ENCODE measurements at regions not wholly inside any gene's neighbourhood (a gene's known extent, or its start where the extent isn't known, plus 50 kb on each side); places are given as distances from the start of the nearest gene placed in this dataset.
"Not testable (repeated sequence)": the region's sequence is repeated elsewhere in the genome, so short reads cannot be mapped to it uniquely, and the experiment has no call there.

GRCh38 chr4:77268108-77268507 lies 111.1 kb downstream of the CCNG2 start:
- Histone ChIP-seq H3K4me1 (ENCODE audit: low read length) (no peaks in the 10 kb centered on the region), H3K9me3 (ENCODE audit: insufficient read depth, low read length) (no peaks in the 10 kb centered on the region), H3K4me2 (ENCODE audit: low read length) (no peak overlapping the region), H2AFZ (ENCODE audit: low read depth, low read length) (no peak overlapping the region), H3K4me3 (ENCODE audit: low read length) (no peak overlapping the region), H3K79me2 (ENCODE audit: low read length) (no peaks in the 10 kb centered on the region), H3K27ac (ENCODE audit: low read length) (no peak overlapping the region), H3K27me3 (ENCODE audit: low read depth, low read length) (0 out of 2 replicates have a peak, but pooled peaks cover 12% of the 10 kb centered on the region), H3K9ac (ENCODE audit: low read length) (no peak overlapping the region), H4K20me1 (ENCODE audit: insufficient read depth, low read length) (no peaks in the 10 kb centered on the region), H3K36me3 (replicated peaks; ENCODE audit: low read depth, low read length) (no peaks in the 10 kb centered on the region)
- TF ChIP-seq EZH2phosphoT487 (IDR thresholded peaks at IDR 0.05; ENCODE audit: low read depth) (no peak), CTCF (IDR thresholded peaks at IDR 0.05; ENCODE audit: low read depth, low read length) (no peak)

- TF ChIP-seq CTCF (IDR thresholded peaks at IDR 0.05; ENCODE audit: low read depth, low read length) (no peak), EZH2phosphoT487 (IDR thresholded peaks at IDR 0.05; ENCODE audit: low read depth) (no peak)
- H4K20me1 ChIP-seq (ENCODE audit: insufficient read depth, low read length): no peaks in the 10 kb centered on the region
Measured at GRCh38 chr4:77269505-77269904, 112.5 kb downstream of the CCNG2 start.

GRCh38 chr4:77273412-77273811 lies 116.4 kb downstream of the CCNG2 start:
- Histone ChIP-seq H3K4me1 (ENCODE audit: low read length) (no peaks in the 10 kb centered on the region), H3K9ac (ENCODE audit: low read length) (no peak overlapping the region), H3K9me3 (ENCODE audit: insufficient read depth, low read length) (no peaks in the 10 kb centered on the region), H3K27me3 (ENCODE audit: low read depth, low read length) (0 out of 2 replicates have a peak, but pooled peaks cover 12% of the 10 kb centered on the region), H4K20me1 (ENCODE audit: insufficient read depth, low read length) (no peaks in the 10 kb centered on the region), H3K27ac (ENCODE audit: low read length) (no peak overlapping the region), H3K4me2 (ENCODE audit: low read length) (no peak overlapping the region), H3K79me2 (ENCODE audit: low read length) (no peaks in the 10 kb centered on the region), H3K4me3 (ENCODE audit: low read length) (no peak overlapping the region), H2AFZ (ENCODE audit: low read depth, low read length) (no peak overlapping the region), H3K36me3 (replicated peaks; ENCODE audit: low read depth, low read length) (no peaks in the 10 kb centered on the region)
- no peak for TF ChIP-seq EZH2phosphoT487 (IDR thresholded peaks at IDR 0.05; ENCODE audit: low read depth)
- TF ChIP-seq CTCF (IDR thresholded peaks at IDR 0.05; ENCODE audit: low read depth, low read length): no peak

More at GRCh38 chr4:77269505-77269904, 112.5 kb downstream of the CCNG2 start:
- H2AFZ ChIP-seq (ENCODE audit: low read depth, low read length): no peak overlapping the region
- H3K4me2 ChIP-seq (ENCODE audit: low read length): no peak overlapping the region
- H3K4me1 ChIP-seq (ENCODE audit: low read length): no peaks in the 10 kb centered on the region
- H3K27me3 ChIP-seq (ENCODE audit: low read depth, low read length): 0 out of 2 replicates have a peak, but pooled peaks cover 12% of the 10 kb centered on the region
- H3K4me3 ChIP-seq (ENCODE audit: low read length): no peak overlapping the region
- no peaks in the 10 kb centered on the region for H3K36me3 ChIP-seq (replicated peaks; ENCODE audit: low read depth, low read length)
- no peaks in the 10 kb centered on the region for H3K9me3 ChIP-seq (ENCODE audit: insufficient read depth, low read length)
- H3K79me2 ChIP-seq (ENCODE audit: low read length): no peaks in the 10 kb centered on the region
- H3K27ac ChIP-seq (ENCODE audit: low read length): no peak overlapping the region
- no peak overlapping the region for H3K9ac ChIP-seq (ENCODE audit: low read length)

- H3K4me1 ChIP-seq (ENCODE audit: low read length); H3K36me3 ChIP-seq (replicated peaks; ENCODE audit: low read depth, low read length); H3K4me3 ChIP-seq (ENCODE audit: low read length); H3K9ac ChIP-seq (ENCODE audit: low read length); H4K20me1 ChIP-seq (ENCODE audit: insufficient read depth, low read length); H3K4me2 ChIP-seq (ENCODE audit: low read length); H3K27ac ChIP-seq (ENCODE audit: low read length); H2AFZ ChIP-seq (ENCODE audit: low read depth, low read length); H3K79me2 ChIP-seq (ENCODE audit: low read length); H3K9me3 ChIP-seq (ENCODE audit: insufficient read depth, low read length): not testable (repeated sequence)
- H3K27me3 ChIP-seq (ENCODE audit: low read depth, low read length): peaks cover 11% of the 10 kb centered on the region
Measured at GRCh38 chr4:77279114-77279513, 122.1 kb downstream of the CCNG2 start.

- Histone ChIP-seq H3K36me3 (replicated peaks; ENCODE audit: low read depth, low read length) (no peaks in the 10 kb centered on the region), H3K4me2 (ENCODE audit: low read length) (no peak overlapping the region), H3K9me3 (ENCODE audit: insufficient read depth, low read length) (no peaks in the 10 kb centered on the region; the same call in 1 of the 2 replicates), H3K27ac (ENCODE audit: low read length) (no peak overlapping the region), H3K4me3 (ENCODE audit: low read length) (no peak overlapping the region), H3K27me3 (ENCODE audit: low read depth, low read length) (peaks cover 32% of the 10 kb centered on the region), H3K4me1 (ENCODE audit: low read length) (no peaks in the 10 kb centered on the region), H3K9ac (ENCODE audit: low read length) (no peak overlapping the region), H3K79me2 (ENCODE audit: low read length) (no peaks in the 10 kb centered on the region), H2AFZ (ENCODE audit: low read depth, low read length) (no peak overlapping the region), H4K20me1 (ENCODE audit: insufficient read depth, low read length) (no peaks in the 10 kb centered on the region)
- TF ChIP-seq EZH2phosphoT487 (IDR thresholded peaks at IDR 0.05; ENCODE audit: low read depth) (no peak), CTCF (IDR thresholded peaks at IDR 0.05; ENCODE audit: low read depth, low read length) (no peak)
Measured at GRCh38 chr4:77282305-77282704, 125.3 kb downstream of the CCNG2 start.
